HG03039 (cell line): ENCODE measurements at regions not wholly inside any gene's neighbourhood (a gene's known extent, or its start where the extent isn't known, plus 50 kb on each side); places are given as distances from the start of the nearest gene placed in this dataset.

Experiments used
- ATAC-seq: cut with Tn5 transposase; IDR thresholded peaks from one replicate; pipeline ENCODE4 v1.9.1; 2021; ENCODE audit warnings: mild to moderate bottlenecking, moderate library complexity; ENCODE audit not compliant: unreplicated experiment

- no peak for ATAC-seq
These were observed 233.9 kb upstream of the SNX7 start for GRCh38 chr1:98427664-98428063.

DNA sequence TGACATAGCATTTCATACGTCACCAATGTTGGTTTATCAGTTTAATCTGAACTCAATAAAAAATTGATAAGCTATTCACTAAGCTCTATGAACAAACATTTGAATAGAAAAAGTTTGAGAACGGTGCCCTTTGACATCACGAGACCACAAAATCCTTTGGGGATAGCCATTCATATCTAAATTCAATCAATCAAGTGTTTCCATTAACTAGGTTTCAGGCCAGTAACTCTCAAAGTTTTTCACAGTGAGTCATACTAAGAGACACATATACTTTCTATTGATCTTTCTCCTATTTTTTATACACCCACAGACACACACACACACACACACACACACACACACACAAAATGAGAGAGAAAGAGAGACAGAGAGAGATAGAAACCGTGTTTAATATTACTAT, 235.4 kb upstream of the SNX7 start:
- no peak for ATAC-seq

- no peak for ATAC-seq
These were observed 238.7 kb upstream of the SNX7 start for GRCh38 chr1:98422816-98423215.

- no peak for ATAC-seq
These were observed 240.5 kb upstream of the SNX7 start for GRCh38 chr1:98421085-98421435.

DNA sequence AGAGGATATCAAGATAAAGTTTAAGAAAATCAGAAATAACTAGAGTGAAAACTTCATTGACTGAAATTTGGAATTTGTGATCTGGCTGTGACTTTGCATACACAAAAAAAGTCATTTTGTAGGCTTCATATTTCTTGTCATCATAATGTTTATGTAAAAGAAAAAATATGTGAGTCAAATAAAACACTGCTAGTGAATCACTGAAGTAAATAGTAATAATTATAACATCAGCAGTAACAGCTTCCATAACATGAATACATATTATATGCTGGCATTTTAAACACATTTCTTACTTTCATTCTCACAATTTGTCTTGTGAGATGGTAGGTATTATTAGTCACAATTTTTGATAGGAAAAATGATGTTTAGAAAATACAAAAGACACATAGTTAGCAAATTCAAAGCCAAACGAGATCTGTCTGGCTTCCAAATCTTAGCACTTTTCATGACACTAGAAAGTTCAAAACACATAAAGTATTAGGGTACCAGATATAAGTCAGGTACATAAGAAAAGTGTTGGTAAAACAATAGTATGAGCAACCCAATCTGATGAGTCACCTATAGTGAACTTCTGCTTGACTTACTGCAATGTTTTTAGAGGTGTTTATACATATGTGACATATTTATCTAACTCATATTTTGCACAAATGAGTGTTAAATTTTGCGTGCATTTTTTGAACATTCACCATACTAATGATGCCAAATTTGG, 241.0 kb upstream of the SNX7 start:
- no peak for ATAC-seq

GRCh38 chr1:98417820-98418219, 243.7 kb upstream of the SNX7 start:
- ATAC-seq, result no peak

DNA sequence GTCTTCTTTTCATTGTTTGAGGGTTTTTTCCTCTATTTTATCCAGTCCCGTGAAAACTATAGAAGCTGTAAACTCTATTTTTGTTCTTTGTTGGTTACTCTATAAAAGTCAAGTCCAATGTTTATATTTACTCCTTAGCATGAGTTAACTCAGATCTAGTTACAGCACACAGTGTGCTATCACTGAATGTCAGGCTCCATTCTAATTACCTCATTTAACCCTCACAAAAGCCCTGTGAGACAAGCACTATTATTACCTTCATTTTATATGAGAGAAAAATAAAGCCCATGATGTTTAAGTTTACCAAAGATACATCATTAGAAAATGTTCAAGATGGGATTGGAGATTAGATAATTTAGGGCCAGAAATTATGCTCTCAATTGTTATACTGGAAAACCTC, 251.4 kb upstream of the SNX7 start:
- no peak for ATAC-seq

GRCh38 chr1:98406352-98407088, 255.0 kb upstream of the SNX7 start:
- ATAC-seq, result no peak

GRCh38 chr1:98405581-98406074, 255.9 kb upstream of the SNX7 start:
- peak; percentile 67 for ATAC-seq

DNA sequence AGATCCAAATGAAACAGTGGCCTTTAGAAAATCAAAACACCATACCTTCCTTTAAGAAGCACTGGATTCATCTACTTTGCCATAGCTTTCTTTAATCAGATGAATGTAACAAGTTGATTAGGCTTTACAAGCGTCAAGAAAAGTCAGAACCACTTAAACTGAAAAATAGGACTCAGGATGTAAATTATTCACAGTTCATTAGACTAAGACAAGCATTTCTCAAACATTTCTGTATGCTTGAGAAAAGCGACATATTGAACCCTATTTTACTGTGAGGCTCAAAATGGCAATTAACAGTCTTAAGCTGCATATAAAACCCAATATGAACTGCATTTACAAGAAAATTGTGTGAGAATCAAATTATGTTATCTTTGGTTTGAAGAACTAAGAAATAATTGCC, 256.7 kb upstream of the SNX7 start:
- no peak for ATAC-seq

GRCh38 chr1:98403963-98404480, 257.5 kb upstream of the SNX7 start:
- ATAC-seq, result no peak

DNA sequence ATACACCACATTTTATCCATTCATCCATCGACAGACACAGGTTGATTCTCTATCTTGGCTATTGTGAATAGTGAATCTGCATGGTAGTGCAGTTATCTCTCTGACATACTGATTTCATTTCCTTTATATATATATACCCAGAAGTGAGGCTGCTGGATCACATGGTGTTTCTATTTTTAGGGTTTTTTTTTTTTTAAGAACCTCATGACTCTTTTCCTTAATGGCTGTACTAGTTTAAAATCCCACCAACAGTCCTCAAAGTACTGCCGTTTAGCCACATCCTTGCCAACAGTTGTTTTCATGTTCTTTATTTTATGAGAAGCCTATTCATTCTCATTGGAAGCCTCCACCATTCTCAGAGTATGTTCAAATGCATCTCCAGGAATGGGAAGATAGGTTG, 258.7 kb upstream of the SNX7 start:
- ATAC-seq, result no peak

DNA sequence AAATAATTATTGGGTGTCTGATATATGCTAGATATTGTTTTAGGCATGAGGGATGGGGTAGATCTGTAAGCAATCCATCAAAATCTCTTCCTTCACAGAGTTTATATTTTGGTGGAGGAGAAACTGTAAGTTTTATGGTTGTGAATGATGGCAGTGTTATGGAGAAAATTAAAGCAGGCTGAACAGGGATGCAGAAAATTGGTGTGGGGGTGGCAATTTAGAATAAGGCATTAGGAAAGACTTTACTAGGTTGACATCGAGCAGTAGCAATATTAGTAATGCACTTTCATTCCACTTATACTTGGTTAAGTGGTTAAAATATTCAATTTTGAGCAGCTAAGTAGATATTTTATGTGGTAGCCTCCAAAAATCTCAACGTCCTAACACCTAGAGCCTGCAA, 261.1 kb upstream of the SNX7 start:
- no peak for ATAC-seq

- ATAC-seq, result no peak
These were observed 262.3 kb upstream of the SNX7 start for GRCh38 chr1:98399218-98399617.

- ATAC-seq, result no peak
These were observed 262.9 kb upstream of the SNX7 start for GRCh38 chr1:98398649-98399048.

DNA sequence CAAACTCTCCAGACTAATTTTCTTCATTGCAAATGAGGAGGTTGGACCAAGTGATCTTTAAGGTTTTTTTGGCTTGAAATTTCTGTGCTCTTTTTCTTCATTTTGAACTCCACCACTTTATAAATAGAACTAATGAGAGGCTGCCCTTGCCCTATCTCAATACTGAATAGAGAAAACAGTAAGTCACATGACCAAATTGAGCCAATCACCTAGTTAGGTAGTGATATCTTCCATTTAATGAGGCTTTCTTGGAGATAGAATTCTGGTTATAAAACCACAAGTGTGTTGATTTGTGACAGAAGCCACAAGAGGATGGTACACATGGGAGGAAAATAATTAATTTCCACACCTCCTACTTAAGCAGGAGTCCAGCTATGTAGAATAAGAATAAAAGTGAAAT, 263.4 kb upstream of the SNX7 start:
- ATAC-seq, result no peak

DNA sequence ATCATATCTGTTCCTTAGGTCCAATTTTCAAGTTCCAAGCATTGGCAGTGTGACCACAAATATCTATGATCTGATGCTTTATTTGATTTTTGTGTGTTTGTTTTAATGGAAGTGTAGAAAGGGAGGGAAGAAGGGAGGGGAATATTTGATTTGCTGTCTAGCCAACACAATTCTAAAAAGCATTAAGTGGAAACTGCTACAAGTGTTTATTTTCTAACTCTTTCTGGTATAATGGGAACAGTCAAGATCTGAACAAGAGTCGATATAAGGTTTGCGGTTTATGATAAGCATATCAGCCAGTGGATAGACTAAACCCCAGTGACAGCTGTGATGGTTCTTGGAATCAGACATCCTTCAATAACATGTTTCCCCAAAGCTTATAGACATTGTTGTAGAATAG, 267.8 kb upstream of the SNX7 start:
- ATAC-seq, result no peak

GRCh38 chr1:98391175-98391574, 270.3 kb upstream of the SNX7 start:
- no peak for ATAC-seq

DNA sequence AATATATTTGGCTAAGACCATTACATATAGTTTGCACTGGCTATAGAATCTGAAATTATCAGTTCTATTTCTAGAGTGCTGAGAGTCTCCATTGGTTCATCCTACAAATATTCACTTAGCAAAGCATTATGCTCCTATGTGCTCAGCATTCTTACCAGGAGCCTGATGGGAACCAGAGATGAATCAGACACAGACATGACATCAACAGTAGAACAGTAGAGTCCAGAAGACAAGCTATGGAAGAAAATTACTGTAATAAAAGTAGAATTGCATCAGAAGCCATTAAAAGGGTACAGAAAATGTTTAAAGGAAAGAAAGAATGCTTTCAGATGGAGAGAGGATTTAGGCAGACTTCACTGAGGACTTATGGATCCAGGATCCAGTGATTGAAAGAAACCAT, 271.7 kb upstream of the SNX7 start:
- no peak for ATAC-seq

GRCh38 chr1:98388441-98388840, 273.1 kb upstream of the SNX7 start:
- ATAC-seq, result no peak

DNA sequence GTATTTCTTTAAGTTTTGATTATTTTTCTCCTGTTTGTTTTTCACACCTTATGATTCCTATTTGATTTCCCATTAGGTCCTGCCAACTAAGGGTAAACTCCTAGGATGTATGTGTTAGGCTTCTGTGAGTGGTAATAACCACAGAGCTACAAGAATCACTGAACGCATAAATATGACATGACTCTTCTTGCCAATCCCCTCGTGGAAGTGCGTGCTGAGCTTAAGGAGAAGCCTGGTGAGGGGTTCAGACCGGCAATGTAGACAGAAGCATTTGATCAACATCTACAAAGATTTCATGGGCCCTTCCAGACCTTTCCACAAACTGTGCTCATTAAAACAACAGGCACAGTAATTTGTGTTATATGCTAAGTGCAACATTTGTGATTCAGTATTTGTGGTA, 273.8 kb upstream of the SNX7 start:
- ATAC-seq, result no peak

DNA sequence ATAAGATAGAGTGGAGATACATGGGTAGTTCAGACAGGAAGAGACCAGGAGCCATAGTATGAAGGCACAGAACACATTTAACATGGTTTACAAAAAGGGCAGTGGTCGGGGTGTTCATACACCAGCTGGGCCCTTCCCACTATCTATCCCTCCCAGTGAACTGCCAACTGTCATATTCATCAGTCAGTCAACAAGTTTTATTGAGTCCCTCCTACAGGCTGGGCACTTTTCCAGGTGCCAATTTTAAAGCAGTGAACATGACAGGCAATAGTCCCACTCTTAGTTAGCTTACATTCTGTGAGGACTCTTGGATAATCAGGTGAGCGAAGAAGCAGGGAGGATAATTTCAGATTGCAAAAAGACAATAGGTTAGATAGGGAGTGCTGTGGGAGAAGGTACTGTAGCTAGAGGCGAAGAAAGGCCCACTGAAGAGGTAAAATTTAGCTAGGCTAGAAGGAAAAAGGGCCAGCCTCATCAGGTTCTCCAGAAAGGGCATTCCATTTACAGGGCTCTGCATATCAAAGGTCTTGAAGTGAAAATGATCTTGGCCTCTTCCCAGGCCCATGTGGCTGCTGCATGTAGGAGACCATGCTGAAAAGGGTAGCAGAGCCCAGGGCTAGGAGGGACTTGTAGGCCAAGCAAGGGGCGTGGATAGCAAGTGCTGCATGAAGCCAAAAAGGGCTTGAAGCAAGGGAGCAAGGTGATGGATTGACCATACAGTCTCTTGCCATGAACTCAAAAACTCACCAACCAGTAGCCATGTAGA, 274.7 kb upstream of the SNX7 start:
- ATAC-seq, result no peak
